K562 (cell line): ENCODE measurements at regions not wholly inside any gene's neighbourhood (a gene's known extent, or its start where the extent isn't known, plus 50 kb on each side); places are given as distances from the start of the nearest gene placed in this dataset.

ENCODE experiments used
- ATF1 ChIP-seq, 2 experiments: fragments of 450-650 bp in 1 of 2; IDR thresholded peaks; 2 replicates each; pipeline ENCODE4 v1.6.1; 2016; ENCODE audit warnings: missing compliant biosample characterization in 1 of 2, missing genetic modification characterization in 1 of 2
- DPF2 ChIP-seq: fragments of 450-650 bp; IDR thresholded peaks from 2 replicates; pipeline ENCODE4 v1.6.1; 2016
- IRF1 ChIP-seq: sonication (generic); formaldehyde crosslinking; IDR thresholded peaks from 2 replicates; pipeline ENCODE4 v1.8.0; 2022; ENCODE audit warnings: missing genetic modification reagents, mild to moderate bottlenecking, borderline replicate concordance
- THAP12 ChIP-seq: fragments of 250-450 bp; sonication (Bioruptor Pico); IDR thresholded peaks from 2 replicates; pipeline ENCODE4 v1.9.0; 2021; ENCODE audit warnings: mild to moderate bottlenecking, inconsistent platforms
- TSC22D4 ChIP-seq: fragments of 450-650 bp; IDR thresholded peaks from 2 replicates; pipeline ENCODE4 v1.6.1; 2016; ENCODE audit warnings: missing genetic modification characterization, missing biosample characterization, control low read depth
- TF ChIP-seq, protein P1 (sequence below): sonication (generic); formaldehyde crosslinking; IDR thresholded peaks from 2 replicates; pipeline ENCODE4 v1.8.1; 2023; ENCODE audit warnings: mild to moderate bottlenecking, missing genetic modification reagents
- TF ChIP-seq, protein P2 (sequence below): sonication (generic); formaldehyde crosslinking; IDR thresholded peaks from 2 replicates; pipeline ENCODE4 v1.8.0; 2022; ENCODE audit warnings: missing genetic modification reagents, mild to moderate bottlenecking, borderline replicate concordance

- TF ChIP-seq, protein P1, sequence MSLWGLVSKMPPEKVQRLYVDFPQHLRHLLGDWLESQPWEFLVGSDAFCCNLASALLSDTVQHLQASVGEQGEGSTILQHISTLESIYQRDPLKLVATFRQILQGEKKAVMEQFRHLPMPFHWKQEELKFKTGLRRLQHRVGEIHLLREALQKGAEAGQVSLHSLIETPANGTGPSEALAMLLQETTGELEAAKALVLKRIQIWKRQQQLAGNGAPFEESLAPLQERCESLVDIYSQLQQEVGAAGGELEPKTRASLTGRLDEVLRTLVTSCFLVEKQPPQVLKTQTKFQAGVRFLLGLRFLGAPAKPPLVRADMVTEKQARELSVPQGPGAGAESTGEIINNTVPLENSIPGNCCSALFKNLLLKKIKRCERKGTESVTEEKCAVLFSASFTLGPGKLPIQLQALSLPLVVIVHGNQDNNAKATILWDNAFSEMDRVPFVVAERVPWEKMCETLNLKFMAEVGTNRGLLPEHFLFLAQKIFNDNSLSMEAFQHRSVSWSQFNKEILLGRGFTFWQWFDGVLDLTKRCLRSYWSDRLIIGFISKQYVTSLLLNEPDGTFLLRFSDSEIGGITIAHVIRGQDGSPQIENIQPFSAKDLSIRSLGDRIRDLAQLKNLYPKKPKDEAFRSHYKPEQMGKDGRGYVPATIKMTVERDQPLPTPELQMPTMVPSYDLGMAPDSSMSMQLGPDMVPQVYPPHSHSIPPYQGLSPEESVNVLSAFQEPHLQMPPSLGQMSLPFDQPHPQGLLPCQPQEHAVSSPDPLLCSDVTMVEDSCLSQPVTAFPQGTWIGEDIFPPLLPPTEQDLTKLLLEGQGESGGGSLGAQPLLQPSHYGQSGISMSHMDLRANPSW, result no peak
- TF ChIP-seq TSC22D4 (tag), result no peak
- no peak for TF ChIP-seq THAP12 (CRISPR knock-in tag)
- TF ChIP-seq ATF1 (CRISPR knock-in tag; IDR thresholded peaks at IDR 0.05), result no peak
- no peak for TF ChIP-seq ATF1 (tag; IDR thresholded peaks at IDR 0.05)
- TF ChIP-seq, protein P2, sequence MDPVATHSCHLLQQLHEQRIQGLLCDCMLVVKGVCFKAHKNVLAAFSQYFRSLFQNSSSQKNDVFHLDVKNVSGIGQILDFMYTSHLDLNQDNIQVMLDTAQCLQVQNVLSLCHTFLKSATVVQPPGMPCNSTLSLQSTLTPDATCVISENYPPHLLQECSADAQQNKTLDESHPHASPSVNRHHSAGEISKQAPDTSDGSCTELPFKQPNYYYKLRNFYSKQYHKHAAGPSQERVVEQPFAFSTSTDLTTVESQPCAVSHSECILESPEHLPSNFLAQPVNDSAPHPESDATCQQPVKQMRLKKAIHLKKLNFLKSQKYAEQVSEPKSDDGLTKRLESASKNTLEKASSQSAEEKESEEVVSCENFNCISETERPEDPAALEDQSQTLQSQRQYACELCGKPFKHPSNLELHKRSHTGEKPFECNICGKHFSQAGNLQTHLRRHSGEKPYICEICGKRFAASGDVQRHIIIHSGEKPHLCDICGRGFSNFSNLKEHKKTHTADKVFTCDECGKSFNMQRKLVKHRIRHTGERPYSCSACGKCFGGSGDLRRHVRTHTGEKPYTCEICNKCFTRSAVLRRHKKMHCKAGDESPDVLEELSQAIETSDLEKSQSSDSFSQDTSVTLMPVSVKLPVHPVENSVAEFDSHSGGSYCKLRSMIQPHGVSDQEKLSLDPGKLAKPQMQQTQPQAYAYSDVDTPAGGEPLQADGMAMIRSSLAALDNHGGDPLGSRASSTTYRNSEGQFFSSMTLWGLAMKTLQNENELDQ (CRISPR knock-in tag), result 0 out of 2 replicates have a peak, but pooled peaks have one; percentile 39
- TF ChIP-seq DPF2, result no peak
- TF ChIP-seq IRF1 (CRISPR knock-in tag), result no peak
Measured at GRCh38 chr3:193843474-193844301, 250.7 kb downstream of the OPA1 start (continued).
